HAP-1 (cell line): ENCODE measurements at regions not wholly inside any gene's neighbourhood (a gene's known extent, or its start where the extent isn't known, plus 50 kb on each side); places are given as distances from the start of the nearest gene placed in this dataset.
A peak's percentile ranks its signal among the peaks of the same experiment; 100 is the strongest.

ENCODE experiments used
- DNase-seq, 2 experiments: peaks; one replicate each; pipeline ENCODE4 v3.0.0-alpha.2; 2016 to 2020; ENCODE audit warnings: low spot score in 2 of 2
- H3K27me3 ChIP-seq: fragments of 250-450 bp; sonication (Bioruptor Pico); 2 replicates; pipeline ENCODE4 v1.5.1; 2020; ENCODE audit warnings: low read depth, mild to moderate bottlenecking, moderate library complexity
- H3K36me3 ChIP-seq: fragments of 250-450 bp; sonication (Bioruptor Pico); replicated peaks from 2 replicates; pipeline ENCODE4 v1.5.1; 2020; ENCODE audit warnings: mild to moderate bottlenecking
- H3K4me1 ChIP-seq: fragments of 250-450 bp; sonication (Bioruptor Pico); 2 replicates; pipeline ENCODE4 v1.5.1; 2020; ENCODE audit warnings: mild to moderate bottlenecking
- H3K4me3 ChIP-seq: fragments of 250-450 bp; sonication (Bioruptor Pico); 2 replicates; pipeline ENCODE4 v1.5.1; 2020; ENCODE audit warnings: mild to moderate bottlenecking, moderate library complexity
- H3K9me3 ChIP-seq: fragments of 250-450 bp; sonication (Bioruptor Pico); 2 replicates; pipeline ENCODE4 v1.5.1; 2020; ENCODE audit warnings: mild to moderate bottlenecking, moderate library complexity
- in situ Hi-C: fragments of 300-500 bp; cut with MboI; formaldehyde crosslinking; loops from 3 replicates; pipeline ENCODE4 v1.14.3; 2020; ENCODE audit warnings: low sequenced_read_pairs, inconsistent platforms, mixed read lengths

DNA sequence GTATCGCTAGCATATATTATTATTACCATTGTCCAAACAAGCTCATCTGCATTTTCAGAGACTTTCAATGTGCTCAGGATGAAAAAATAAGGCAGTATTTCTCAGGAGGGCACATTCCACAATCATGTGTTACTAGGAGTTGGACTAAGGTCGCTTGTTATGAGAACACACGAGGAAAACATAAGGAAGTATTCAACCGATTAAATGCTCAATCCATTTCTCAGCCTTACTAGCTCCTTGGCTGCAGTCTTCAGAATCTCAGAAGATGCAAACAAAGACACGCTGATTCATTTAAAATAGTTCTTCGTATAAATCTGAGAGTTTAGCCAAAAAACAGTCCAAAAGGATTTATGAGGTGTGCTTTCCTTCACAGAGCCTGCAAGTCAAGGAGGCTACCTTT lies 82.0 kb upstream of the JAK1 start:
- Histone ChIP-seq H3K36me3 (no peaks in the 10 kb centered on the region), H3K9me3 (no peaks in the 10 kb centered on the region), H3K4me3 (no peak overlapping the region), H3K4me1 (no peaks in the 10 kb centered on the region), H3K27me3 (no peaks in the 10 kb centered on the region)
- in situ Hi-C loops, result no loop called here
- DNase-seq, result no peak

DNA sequence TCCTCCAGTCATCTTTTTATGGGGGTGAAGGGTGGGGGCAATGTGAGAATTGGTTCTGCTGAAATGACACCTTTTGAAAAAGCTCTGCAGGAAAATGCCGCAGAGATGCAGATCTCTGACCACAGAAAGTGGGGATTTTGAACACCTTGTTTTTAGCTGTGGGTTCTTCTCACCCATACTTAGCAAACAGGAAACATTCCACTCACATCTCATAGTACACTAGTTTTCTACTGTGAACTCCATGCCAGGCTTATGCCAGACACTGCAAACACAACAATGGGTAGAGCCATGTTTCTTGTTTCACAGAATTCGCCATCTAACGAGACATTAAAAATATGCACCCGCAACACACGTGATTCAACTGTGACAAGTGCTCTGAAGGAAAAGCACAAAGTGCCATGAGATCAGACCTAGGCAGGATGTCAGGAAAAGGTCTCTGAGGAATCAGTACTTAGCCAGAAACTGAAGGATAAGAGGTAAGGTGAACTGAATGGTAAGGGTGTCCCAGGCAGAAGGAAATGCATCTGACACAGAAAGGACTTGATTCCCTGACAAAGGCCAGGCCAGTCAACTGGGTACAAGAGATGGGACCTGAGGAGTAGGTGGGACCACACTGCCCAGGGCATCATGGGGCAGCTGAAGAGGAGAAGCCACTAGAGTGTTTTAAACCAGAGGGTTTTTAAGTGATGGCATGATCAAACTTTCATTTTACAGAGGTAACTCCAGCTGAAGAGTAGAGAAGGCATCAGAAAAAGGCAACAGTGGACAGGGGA lies 83.8 kb upstream of the JAK1 start:
- DNase-seq, result no peak
- in situ Hi-C loops, result loop anchor here (25.0 kb wide), 2 partner anchors 362 to 637 kb away; partner anchors contain the start of genes LEPR and LEPROT
- Histone ChIP-seq H3K36me3 (no peaks in the 10 kb centered on the region), H3K9me3 (no peaks in the 10 kb centered on the region), H3K4me1 (no peaks in the 10 kb centered on the region), H3K27me3 (no peaks in the 10 kb centered on the region), H3K4me3 (no peak overlapping the region)

DNA sequence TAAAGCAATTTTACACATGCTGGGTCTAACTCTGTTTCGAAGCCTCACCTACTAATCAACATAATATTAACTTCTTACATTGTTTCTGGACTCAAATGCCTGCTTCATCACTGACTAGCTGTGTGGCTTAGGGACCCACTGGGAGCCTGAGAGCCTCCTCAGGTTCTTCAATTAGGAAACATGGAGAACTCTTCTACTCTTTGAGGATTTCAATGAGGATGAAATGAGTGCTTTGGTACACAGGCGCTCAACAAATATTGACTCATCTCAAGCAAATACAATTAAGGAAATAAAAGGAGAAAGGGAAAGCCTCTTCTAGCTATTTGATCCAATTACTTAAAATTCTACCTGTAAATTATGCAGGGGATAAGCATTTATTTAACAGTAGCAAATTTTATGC lies 84.4 kb upstream of the JAK1 start:
- Histone ChIP-seq H3K4me3 (no peak overlapping the region), H3K4me1 (no peaks in the 10 kb centered on the region), H3K27me3 (no peaks in the 10 kb centered on the region), H3K9me3 (no peaks in the 10 kb centered on the region), H3K36me3 (no peaks in the 10 kb centered on the region)
- in situ Hi-C loops, result loop anchor here (25.0 kb wide), 2 partner anchors 362 to 637 kb away; partner anchors contain the start of genes LEPR and LEPROT
- no peak for DNase-seq

DNA sequence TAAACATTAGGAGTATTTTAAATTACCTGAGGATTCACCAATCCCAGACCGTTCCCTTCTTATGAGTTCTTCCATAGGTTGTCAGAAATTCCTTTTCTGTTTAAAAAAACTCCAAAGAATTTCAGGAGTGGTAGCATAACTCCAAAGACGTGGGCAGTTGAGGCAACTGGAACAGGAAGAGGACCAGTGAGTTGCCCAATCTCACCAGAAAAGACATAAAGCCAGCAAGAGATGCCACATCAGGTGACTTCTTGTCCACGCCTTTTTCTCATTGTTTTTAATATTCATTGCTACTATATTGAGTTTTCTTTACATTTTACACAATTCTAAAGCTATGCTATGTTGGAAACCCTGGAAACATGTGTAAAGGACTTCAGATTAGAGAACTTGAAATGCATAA lies 88.1 kb upstream of the JAK1 start:
- Histone ChIP-seq H3K4me1 (no peaks in the 10 kb centered on the region), H3K36me3 (no peaks in the 10 kb centered on the region), H3K27me3 (no peaks in the 10 kb centered on the region), H3K4me3 (no peak overlapping the region), H3K9me3 (no peaks in the 10 kb centered on the region)
- in situ Hi-C loops, result loop anchor here (25.0 kb wide), 2 partner anchors 358 to 633 kb away; partner anchors contain the start of genes LEPR and LEPROT
- no peak for DNase-seq

DNA sequence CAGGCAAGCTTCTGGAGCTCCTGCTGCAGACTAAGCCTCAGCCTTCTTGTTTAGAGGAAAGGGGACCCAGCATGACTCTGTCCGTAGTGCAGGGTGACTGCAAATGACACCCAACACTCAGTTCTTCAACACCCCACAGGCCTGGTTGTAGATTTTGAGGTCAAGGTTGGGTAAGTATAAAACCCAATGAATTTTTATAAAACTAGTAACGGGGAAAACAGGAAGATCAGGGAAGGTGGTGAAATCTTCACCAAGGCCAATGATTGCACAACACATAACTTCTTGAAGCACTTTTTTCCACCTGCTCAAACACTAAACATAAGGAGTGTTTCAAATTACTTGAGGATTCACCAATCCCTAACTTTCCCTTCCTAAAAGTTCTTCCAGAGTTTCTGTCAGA lies 89.4 kb upstream of the JAK1 start:
- Histone ChIP-seq H3K27me3 (no peaks in the 10 kb centered on the region), H3K4me3 (no peak overlapping the region), H3K36me3 (no peaks in the 10 kb centered on the region), H3K9me3 (no peaks in the 10 kb centered on the region), H3K4me1 (no peaks in the 10 kb centered on the region)
- DNase-seq, result no peak
- in situ Hi-C loops, result loop anchor here (25.0 kb wide), 2 partner anchors 357 to 632 kb away; partner anchors contain the start of genes LEPR and LEPROT

DNA sequence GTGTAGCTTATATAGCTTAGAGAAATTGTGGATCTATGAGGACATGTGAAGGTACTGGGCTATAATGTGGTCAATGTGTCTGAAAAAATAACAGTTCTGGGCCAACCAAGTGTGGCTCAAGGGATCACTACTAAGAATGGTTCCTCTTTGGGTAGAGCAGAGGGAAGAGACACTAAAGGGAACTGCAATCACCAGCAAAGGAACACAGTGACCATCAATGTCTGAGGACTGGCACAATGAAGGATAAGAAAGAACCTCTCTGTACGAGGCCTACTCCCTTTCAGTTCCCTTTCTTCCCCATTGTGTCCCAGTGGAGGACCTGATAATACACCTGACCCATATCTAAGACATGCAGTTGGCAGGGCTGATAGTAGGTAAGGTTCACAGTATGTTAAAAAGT lies 89.9 kb upstream of the JAK1 start:
- no peak for DNase-seq
- Histone ChIP-seq H3K36me3 (no peaks in the 10 kb centered on the region), H3K9me3 (no peaks in the 10 kb centered on the region), H3K4me3 (no peak overlapping the region), H3K4me1 (no peaks in the 10 kb centered on the region), H3K27me3 (no peaks in the 10 kb centered on the region)
- in situ Hi-C loops, result loop anchor here (25.0 kb wide), 2 partner anchors 356 to 631 kb away; partner anchors contain the start of genes LEPR and LEPROT

DNA sequence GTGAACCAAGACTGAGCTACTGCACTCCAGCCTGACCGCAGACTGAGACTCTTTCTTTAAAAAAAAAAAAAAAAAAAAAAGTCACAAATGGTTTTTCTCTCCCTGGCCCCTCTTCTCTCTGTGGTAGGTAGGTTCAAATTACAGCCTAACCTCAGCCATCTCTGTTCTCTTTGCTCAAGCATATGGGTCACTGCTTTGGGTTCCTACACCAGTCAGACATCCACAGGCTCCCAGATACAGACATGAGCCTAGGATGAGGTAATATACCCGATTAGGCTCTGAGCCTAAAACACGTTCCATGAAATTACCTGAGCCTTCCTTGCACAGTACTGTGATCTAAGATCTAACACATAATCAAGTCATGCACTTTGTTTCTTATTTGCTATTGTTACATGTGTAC lies 90.5 kb upstream of the JAK1 start:
- H3K27me3 ChIP-seq, result no peaks in the 10 kb centered on the region
- in situ Hi-C loops, result loop anchor here (25.0 kb wide), 2 partner anchors 355 to 630 kb away; partner anchors contain the start of genes LEPR and LEPROT
- no peak overlapping the region for H3K4me3 ChIP-seq
- no peak for DNase-seq
- no peaks in the 10 kb centered on the region for H3K9me3 ChIP-seq
- no peaks in the 10 kb centered on the region for H3K4me1 ChIP-seq
- no peaks in the 10 kb centered on the region for H3K36me3 ChIP-seq

DNA sequence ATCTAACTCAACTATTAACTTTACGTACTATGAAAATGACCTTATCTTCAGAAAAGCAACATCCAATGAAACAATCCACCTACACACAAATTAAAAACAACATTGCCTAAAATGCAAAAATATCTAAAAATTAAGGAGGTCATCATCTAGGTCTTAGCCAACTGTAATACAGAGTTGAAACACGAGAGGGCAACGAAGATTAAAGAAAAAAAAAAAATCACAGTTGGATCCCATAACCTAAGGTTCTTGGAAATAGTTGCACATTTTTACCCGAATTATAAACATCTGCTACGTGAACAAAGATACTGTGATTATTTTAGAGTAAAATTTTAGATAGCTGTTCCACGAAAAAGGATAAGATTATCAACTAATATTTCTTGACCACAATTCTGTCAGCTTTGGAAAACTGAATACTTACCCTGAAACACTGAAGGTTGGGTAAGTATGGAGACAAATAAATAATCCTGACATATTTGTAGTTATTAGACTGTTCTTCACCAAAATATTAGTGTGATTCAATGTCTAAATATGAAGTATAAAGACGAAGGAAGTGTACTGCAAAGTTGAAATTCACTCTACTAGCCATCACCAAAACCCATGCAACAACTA lies 88.0 kb upstream of the AK4 start:
- no peaks in the 10 kb centered on the region for H3K9me3 ChIP-seq

DNA sequence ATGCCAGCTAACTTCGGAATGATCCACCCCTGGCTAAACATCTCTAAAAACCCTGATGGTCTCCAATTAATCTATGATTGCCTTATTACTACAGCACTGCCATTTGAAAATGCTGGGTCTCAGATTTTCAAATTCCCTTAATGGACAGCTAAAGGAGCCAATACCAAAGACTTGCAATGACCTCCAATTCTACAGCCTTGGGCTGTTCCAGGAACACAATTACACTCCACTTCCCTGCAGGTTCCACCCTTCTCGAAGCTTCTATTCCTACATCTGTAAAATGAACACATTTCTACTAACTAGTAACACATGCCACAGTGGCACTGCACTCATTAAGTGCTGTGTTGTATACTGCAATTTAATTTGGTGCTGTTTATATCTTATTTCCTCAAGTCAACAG lies 85.7 kb upstream of the AK4 start:
- H3K36me3 ChIP-seq, result no peaks in the 10 kb centered on the region
- H3K4me3 ChIP-seq, result no peak overlapping the region
- DNase-seq, result no peak
- H3K27me3 ChIP-seq, result no peaks in the 10 kb centered on the region
- peaks cover 4% of the 10 kb centered on the region; the same call in 1 of the 2 replicates for H3K4me1 ChIP-seq
- H3K9me3 ChIP-seq, result no peaks in the 10 kb centered on the region
- in situ Hi-C loops, result loop anchor here (25.0 kb wide), 2 partner anchors 350 to 625 kb away; partner anchors contain the start of genes LEPR and LEPROT

More for the DNA sequence above, 88.0 kb upstream of the AK4 start:
- Histone ChIP-seq H3K4me3 (no peak overlapping the region), H3K4me1 (no peaks in the 10 kb centered on the region), H3K27me3 (no peaks in the 10 kb centered on the region), H3K36me3 (no peaks in the 10 kb centered on the region)
- in situ Hi-C loops, result loop anchor here (25.0 kb wide), 2 partner anchors 352 to 627 kb away; partner anchors contain the start of genes LEPR and LEPROT
- peak in 1 of 2 experiments; percentile 15 for DNase-seq

DNA sequence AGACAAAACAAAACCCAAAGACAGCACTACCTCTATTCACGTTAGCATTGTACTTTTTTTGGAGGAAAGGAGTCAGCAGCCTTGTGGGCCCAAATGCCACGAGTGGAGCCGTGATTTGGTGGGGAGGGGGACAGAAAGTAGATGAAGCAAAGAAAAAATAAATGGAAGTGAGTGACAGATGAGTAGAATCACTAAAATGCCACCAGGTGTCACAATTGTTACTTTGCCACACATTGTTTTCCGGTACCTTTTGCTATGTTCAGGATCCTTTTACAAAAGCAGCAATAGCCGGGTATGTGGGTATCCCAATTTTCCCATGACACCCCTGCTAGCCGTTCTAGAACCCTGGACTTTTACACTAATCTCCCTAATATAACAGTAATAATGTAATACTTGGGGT lies 85.0 kb upstream of the AK4 start:
- H3K9me3 ChIP-seq, result no peaks in the 10 kb centered on the region
- peaks cover 4% of the 10 kb centered on the region for H3K4me1 ChIP-seq
- H3K4me3 ChIP-seq, result no peak overlapping the region
- in situ Hi-C loops, result loop anchor here (25.0 kb wide), 2 partner anchors 349 to 624 kb away; partner anchors contain the start of genes LEPR and LEPROT
- DNase-seq, result no peak
- no peaks in the 10 kb centered on the region for H3K27me3 ChIP-seq
- no peaks in the 10 kb centered on the region for H3K36me3 ChIP-seq

DNA sequence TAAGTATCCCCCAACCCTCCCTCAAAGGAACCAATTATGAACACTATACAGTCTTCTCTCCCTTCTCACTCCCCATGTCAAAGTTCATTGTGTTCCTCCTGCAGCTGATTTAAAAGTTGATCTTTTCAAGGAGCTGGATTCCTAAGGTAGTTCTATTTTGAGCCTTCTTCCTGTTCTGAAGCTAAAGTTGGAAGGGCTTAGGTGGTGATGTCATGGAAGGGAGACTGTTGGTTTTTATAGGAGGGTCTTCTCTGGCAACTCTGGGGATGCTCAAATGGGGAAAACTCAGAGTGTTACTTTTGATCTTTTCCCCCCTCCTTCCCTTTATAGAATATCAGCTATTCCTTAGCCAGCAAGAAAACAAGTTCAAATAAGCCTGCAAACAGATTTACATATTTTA lies 83.0 kb upstream of the AK4 start:
- DNase-seq, result no peak
- H3K4me3 ChIP-seq, result no peak overlapping the region
- no peaks in the 10 kb centered on the region for H3K27me3 ChIP-seq
- H3K4me1 ChIP-seq, result peaks cover 12% of the 10 kb centered on the region
- H3K36me3 ChIP-seq, result no peaks in the 10 kb centered on the region
- no peaks in the 10 kb centered on the region for H3K9me3 ChIP-seq
- in situ Hi-C loops, result loop anchor here (5.0 to 25.0 kb wide), 4 partner anchors 82 to 622 kb away; partner anchors contain the start of genes AK4, LEPR and LEPROT

DNA sequence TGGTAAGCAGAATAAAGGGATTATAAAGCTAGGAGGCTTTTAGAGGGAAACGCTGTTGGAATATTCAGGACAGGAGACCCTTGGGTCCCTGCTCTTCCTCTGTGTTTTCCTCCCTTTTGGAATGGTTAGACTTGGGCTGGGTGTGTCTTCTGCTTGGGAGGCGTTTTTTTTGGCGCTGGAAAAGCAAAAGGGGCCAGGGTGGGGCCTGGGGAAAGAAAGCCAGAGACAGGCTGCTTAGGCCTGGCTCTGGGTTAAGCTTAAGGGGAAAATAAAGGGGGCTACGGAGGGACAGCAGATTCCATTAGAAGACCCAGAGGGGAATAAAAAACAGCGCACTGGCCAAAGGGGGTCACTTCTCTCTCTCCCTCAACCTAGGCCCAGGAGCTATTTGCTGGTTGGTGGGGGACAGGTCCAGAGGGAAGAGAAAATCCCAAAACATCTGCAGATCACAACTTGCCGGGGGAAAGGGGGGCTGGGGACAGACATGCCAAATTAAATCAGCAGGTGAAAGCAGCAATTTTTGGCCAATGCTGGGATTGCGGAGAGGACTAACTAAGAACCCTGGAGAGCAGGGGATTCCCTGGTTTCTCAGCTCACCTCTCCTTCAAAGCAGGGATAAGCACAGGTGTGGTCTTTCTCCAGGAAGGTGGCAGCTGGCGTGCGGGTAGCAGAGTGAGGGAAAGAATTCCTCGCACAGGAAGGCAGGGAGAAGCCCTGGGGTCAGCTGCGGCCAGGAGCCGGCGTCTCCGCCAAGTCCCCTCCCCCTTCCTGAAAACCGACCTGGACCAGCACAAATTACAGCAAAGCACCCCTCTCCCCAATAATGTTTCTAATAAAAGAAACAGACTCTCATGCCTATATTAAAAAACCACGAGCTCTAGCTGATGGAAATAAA lies 82.2 kb upstream of the AK4 start:
- in situ Hi-C loops, result loop anchor here (5.0 to 25.0 kb wide), 4 partner anchors 82 to 622 kb away; partner anchors contain the start of genes AK4, LEPR and LEPROT
- H3K4me3 ChIP-seq, result peak overlapping the region; percentile 70
- H3K36me3 ChIP-seq, result no peaks in the 10 kb centered on the region
- H3K4me1 ChIP-seq, result peaks cover 12% of the 10 kb centered on the region
- H3K27me3 ChIP-seq, result no peaks in the 10 kb centered on the region
- H3K9me3 ChIP-seq, result no peaks in the 10 kb centered on the region
- peak in 1 of 2 experiments; percentile 43 for DNase-seq

DNA sequence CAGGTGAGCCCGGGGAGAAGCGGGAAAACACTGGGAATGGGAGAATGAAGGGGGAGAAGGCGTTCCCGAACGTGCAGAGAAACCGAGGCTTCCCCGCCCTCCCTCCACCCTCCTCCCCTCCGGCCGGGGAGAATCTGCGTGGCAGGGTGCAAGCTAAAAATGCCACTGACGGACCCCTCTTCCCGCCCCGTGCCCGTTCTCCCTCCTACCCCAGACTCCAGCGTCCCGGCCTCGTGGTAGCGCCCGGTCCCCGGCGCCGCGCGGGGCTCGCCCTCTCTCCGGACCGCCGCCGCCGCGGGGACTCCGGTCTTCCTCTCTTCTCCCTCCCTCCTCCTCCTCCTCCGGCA lies 81.6 kb upstream of the AK4 start:
- Histone ChIP-seq H3K4me3 (peak overlapping the region; percentile 70), H3K36me3 (no peaks in the 10 kb centered on the region), H3K4me1 (peaks cover 12% of the 10 kb centered on the region), H3K9me3 (no peaks in the 10 kb centered on the region), H3K27me3 (no peaks in the 10 kb centered on the region)
- DNase-seq, result peak in 1 of 2 experiments; percentile 34
- in situ Hi-C loops, result loop anchor here (5.0 to 25.0 kb wide), 4 partner anchors 81 to 621 kb away; partner anchors contain the start of genes AK4, LEPR and LEPROT
